Left lung (tissue), 4 donors: ENCODE measurements at regions not wholly inside any gene's neighbourhood (a gene's known extent, or its start where the extent isn't known, plus 50 kb on each side); places are given as distances from the start of the nearest gene placed in this dataset.

Experiments used
- ATAC-seq: fragments of 200-7000 bp; cut with Tn5 transposase; one replicate; pipeline ENCODE4 v1.9.1; 2020; ENCODE audit warnings: moderate library complexity
- DNase-seq, 4 donors: peaks; one replicate each; pipeline ENCODE4 v3.0.0-alpha.2; 2013 to 2020
- H3K27ac ChIP-seq, 2 donors: fragments of 200-600 bp; sonication (generic) in 1 of 2; one replicate each; pipeline versions ENCODE4 v1.5.0 to v1.8.0; 2020 to 2021
- H3K27me3 ChIP-seq, 2 donors: fragments of 200-600 bp; sonication (generic) in 1 of 2; one replicate each; pipeline versions ENCODE4 v1.5.0 to v1.8.0; 2020 to 2021
- H3K36me3 ChIP-seq, 2 donors: fragments of 200-600 bp; sonication (generic) in 1 of 2; one replicate each; pipeline versions ENCODE4 v1.5.0 to v1.8.0; 2020 to 2021
- H3K4me1 ChIP-seq, 2 donors: fragments of 200-600 bp; one replicate each; pipeline ENCODE4 v1.8.0; 2021
- H3K4me3 ChIP-seq, 2 donors: fragments of 200-600 bp; sonication (generic) in 1 of 2; one replicate each; pipeline versions ENCODE4 v1.5.0 to v1.8.0; 2020 to 2021; ENCODE audit warnings: mild to moderate bottlenecking in 1 of 2
- H3K9me3 ChIP-seq, 2 donors: fragments of 200-600 bp; sonication (generic) in 1 of 2; one replicate each; pipeline versions ENCODE4 v1.5.0 to v1.8.0; 2020 to 2021
- intact Hi-C, 2 donors: fragments of 100-400 bp; cut with DNase I; formaldehyde crosslinking; loops; one replicate each; pipeline versions ENCODE4 v1.11.2 to v1.14.2; 2022
- TF ChIP-seq, protein P1 (sequence below), 2 donors: fragments of 200-600 bp; sonication (generic) in 1 of 2; IDR thresholded peaks; one replicate each; pipeline versions ENCODE4 v1.5.0 to v1.8.0; 2021; ENCODE audit warnings: antibody characterized with exemption in 2 of 2
- donor health status: DM: no; HTN: yes; CAD: no.
- donor health status: DM: no; HTN: no; CAD: no.

DNA sequence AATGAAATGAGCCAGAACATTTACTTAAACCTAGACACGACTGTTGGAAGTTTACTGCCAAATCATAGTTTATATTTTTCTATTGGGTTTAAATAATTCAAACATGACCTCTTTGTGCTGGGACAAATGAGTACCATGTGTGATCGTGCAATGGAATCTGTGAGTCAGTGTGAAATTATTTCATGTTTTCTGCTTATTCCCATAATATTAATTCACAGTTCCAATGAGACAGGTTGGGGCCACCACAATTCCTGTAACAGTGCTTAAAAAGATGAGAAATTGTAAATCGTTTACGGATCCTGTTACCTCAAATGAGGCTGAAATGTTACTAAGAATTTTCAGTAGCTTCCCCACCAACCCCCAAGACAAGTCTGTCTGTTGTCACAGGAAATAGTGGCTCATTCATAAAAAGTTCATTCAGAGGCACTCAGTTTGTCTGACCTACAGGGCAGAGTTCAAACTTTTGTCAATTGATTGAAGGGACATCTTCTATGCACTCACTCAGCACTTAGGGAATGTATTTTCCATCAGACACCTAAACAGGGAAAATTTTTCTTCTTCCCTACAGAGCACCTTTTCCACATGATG lies 563.9 kb upstream of the ADAMTS16 start:
- TF ChIP-seq, protein P1, sequence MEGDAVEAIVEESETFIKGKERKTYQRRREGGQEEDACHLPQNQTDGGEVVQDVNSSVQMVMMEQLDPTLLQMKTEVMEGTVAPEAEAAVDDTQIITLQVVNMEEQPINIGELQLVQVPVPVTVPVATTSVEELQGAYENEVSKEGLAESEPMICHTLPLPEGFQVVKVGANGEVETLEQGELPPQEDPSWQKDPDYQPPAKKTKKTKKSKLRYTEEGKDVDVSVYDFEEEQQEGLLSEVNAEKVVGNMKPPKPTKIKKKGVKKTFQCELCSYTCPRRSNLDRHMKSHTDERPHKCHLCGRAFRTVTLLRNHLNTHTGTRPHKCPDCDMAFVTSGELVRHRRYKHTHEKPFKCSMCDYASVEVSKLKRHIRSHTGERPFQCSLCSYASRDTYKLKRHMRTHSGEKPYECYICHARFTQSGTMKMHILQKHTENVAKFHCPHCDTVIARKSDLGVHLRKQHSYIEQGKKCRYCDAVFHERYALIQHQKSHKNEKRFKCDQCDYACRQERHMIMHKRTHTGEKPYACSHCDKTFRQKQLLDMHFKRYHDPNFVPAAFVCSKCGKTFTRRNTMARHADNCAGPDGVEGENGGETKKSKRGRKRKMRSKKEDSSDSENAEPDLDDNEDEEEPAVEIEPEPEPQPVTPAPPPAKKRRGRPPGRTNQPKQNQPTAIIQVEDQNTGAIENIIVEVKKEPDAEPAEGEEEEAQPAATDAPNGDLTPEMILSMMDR (IDR thresholded peaks at IDR 0.05): no peak
- H3K9me3 ChIP-seq: peaks cover 0 to 7% of the 10 kb centered on the region in 2 donors
- no peak for ATAC-seq
- H3K4me1 ChIP-seq: no peaks in the 10 kb centered on the region
- no peak overlapping the region for H3K27ac ChIP-seq
- no peaks in the 10 kb centered on the region for H3K27me3 ChIP-seq
- no peak for DNase-seq
- no peak overlapping the region for H3K4me3 ChIP-seq
- H3K36me3 ChIP-seq: no peaks in the 10 kb centered on the region
- intact Hi-C loops: no loop called here

DNA sequence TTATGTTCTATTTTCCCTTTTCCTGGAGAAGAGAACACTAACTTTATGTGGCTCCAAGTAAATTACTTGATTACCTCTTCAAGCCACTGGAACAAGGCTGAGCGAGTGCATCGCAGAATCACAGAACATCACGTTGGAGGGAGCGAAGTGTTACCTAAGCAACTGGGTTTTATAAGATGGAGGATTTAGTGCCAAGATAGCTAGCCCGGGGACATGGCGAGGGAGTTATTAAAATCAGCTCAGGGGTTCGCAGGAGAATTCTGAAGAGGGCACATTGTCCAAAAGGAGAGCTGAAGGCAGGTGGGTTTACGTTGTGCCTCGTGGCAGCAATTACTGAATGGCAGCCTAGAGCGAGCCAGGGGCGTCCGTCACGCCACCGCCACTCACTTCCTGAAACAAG lies 563.2 kb upstream of the ADAMTS16 start:
- Histone ChIP-seq H3K27ac (no peak overlapping the region), H3K4me3 (no peak overlapping the region), H3K27me3 (no peaks in the 10 kb centered on the region), H3K4me1 (no peaks in the 10 kb centered on the region), H3K9me3 (peaks cover 0 to 7% of the 10 kb centered on the region in 2 donors), H3K36me3 (no peaks in the 10 kb centered on the region)
- TF ChIP-seq, protein P1 (IDR thresholded peaks at IDR 0.05): no peak
- DNase-seq: no peak
- intact Hi-C loops: no loop called here
- ATAC-seq: no peak

DNA sequence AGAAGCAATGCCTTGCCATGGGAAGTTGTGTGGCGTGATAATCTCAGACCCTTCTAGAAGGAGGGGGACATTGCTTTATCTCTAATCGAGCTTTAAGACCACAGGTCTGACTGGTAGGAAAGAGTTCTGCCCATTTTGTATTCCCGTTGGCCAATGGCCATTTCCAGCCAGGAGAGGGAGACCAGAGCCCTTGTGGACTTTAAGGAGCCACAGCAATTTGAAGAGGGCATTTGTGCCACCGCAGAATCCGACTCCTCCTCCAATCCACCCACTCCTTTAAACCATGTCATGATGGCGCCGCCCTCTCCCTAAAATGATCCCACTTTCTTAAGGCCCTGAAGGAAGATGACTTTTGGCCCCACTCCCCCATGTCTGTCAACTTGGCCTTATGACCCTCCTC lies 560.5 kb upstream of the ADAMTS16 start:
- TF ChIP-seq, protein P1 (IDR thresholded peaks at IDR 0.05): no peak
- ATAC-seq: no peak
- peaks cover 0 to 7% of the 10 kb centered on the region in 2 donors for H3K9me3 ChIP-seq
- intact Hi-C loops: no loop called here
- DNase-seq: no peak
- no peaks in the 10 kb centered on the region for H3K27me3 ChIP-seq
- no peak overlapping the region for H3K4me3 ChIP-seq
- H3K36me3 ChIP-seq: no peaks in the 10 kb centered on the region
- H3K27ac ChIP-seq: no peak overlapping the region
- H3K4me1 ChIP-seq: no peaks in the 10 kb centered on the region

DNA sequence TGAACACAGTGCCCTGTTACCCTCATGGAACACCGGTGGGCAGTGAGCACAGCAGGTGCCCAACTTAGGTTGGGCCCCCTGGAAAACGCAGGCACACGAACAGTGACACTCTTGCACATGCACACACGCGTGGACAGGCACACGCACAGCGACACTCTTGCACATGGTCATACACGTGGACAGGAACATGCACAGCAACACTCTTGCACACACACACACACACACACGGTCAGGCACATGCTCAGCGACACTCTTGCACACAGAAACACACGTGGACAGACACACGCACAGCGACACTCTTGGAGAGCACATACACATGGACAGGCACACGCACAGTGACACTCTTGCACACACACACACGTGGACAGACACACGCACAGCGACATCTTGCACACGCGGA lies 559.4 kb upstream of the ADAMTS16 start:
- H3K4me1 ChIP-seq: no peaks in the 10 kb centered on the region
- H3K4me3 ChIP-seq: no peak overlapping the region
- DNase-seq: no peak
- no peak overlapping the region for H3K27ac ChIP-seq
- H3K9me3 ChIP-seq: peaks cover 0 to 7% of the 10 kb centered on the region in 2 donors
- intact Hi-C loops: no loop called here
- H3K27me3 ChIP-seq: no peaks in the 10 kb centered on the region
- ATAC-seq: no peak
- H3K36me3 ChIP-seq: no peaks in the 10 kb centered on the region
- TF ChIP-seq, protein P1 (IDR thresholded peaks at IDR 0.05): no peak

DNA sequence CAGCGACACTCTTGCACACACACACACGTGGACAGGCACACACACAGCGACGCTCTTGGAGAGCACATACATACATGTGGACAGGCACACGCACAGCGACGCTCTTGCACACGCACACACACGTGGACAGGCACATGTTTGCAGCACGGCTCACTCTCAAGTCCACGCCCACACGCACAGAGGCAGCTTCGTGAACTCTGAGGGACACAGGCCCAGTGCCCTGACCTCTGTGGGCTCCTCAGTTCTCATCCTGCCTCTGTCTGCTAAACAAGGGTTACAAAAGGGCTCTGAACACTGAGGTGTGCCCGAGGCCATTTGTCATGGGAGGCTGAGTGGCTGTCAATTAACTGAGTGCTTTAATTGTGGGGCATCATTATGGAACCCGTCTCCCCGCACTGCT lies 558.8 kb upstream of the ADAMTS16 start:
- ATAC-seq (no peak), DNase-seq (no peak)
- H3K4me3 ChIP-seq: no peak overlapping the region
- H3K9me3 ChIP-seq: peaks cover 0 to 7% of the 10 kb centered on the region in 2 donors
- H3K27me3 ChIP-seq: no peaks in the 10 kb centered on the region
- no peaks in the 10 kb centered on the region for H3K4me1 ChIP-seq
- H3K27ac ChIP-seq: no peak overlapping the region
- no peaks in the 10 kb centered on the region for H3K36me3 ChIP-seq
- intact Hi-C loops: no loop called here
- TF ChIP-seq, protein P1 (IDR thresholded peaks at IDR 0.05): no peak
